Tibial nerve (tissue), 4 donors: ENCODE measurements at regions not wholly inside any gene's neighbourhood (a gene's known extent, or its start where the extent isn't known, plus 50 kb on each side); places are given as distances from the start of the nearest gene placed in this dataset.

ENCODE experiments used
- DNase-seq, 2 donors: peaks; one replicate each; pipeline ENCODE4 v3.0.0-alpha.2; 2019; ENCODE audit warnings: low spot score in 2 of 2
- H3K27ac ChIP-seq, 4 donors: fragments of 200-600 bp; sonication (generic) in 3 of 4; one replicate each; pipeline ENCODE4 v1.5.1; 2017 to 2019; ENCODE audit warnings: mild to moderate bottlenecking in 1 of 4
- H3K27me3 ChIP-seq, 2 donors: fragments of 200-600 bp; sonication (generic) in 1 of 2; one replicate each; pipeline versions ENCODE4 v1.5.1 to v1.6.0; 2017 to 2019
- H3K36me3 ChIP-seq, 3 donors: fragments of 200-600 bp; sonication (generic); one replicate each; pipeline ENCODE4 v1.5.1; 2018 to 2019
- H3K4me1 ChIP-seq, 4 donors: fragments of 200-600 bp; sonication (generic) in 3 of 4; one replicate each; pipeline ENCODE4 v1.5.1; 2017 to 2019
- H3K4me3 ChIP-seq, 4 donors: fragments of 200-600 bp; sonication (generic) in 3 of 4; one replicate each; pipeline ENCODE4 v1.5.1; 2017 to 2019; ENCODE audit warnings: mild to moderate bottlenecking in 1 of 4, moderate library complexity in 1 of 4
- H3K9me3 ChIP-seq, 4 donors: fragments of 200-600 bp; sonication (generic) in 3 of 4; one replicate each; pipeline ENCODE4 v1.5.1; 2017 to 2019
- CTCF ChIP-seq, 5 experiments: fragments of 200-600 bp in 3 of 5; fragments of 450-650 bp in 2 of 5; sonication (generic) in 3 of 5; IDR thresholded peaks; one replicate each; pipeline ENCODE4 v1.5.1; 2016 to 2019; ENCODE audit warnings: antibody characterized with exemption in 5 of 5, mild to moderate bottlenecking in 3 of 5, moderate library complexity in 2 of 5
- EP300 ChIP-seq, 2 donors: sonication (generic); formaldehyde crosslinking; IDR thresholded peaks; one replicate each; pipeline ENCODE4 v1.6.1; 2017; ENCODE audit warnings: antibody characterized with exemption in 2 of 2, mild to moderate bottlenecking in 1 of 2
- POLR2A ChIP-seq, 2 donors: fragments of 450-650 bp; IDR thresholded peaks; one replicate each; pipeline ENCODE4 v1.6.1; 2017; ENCODE audit warnings: antibody characterized with exemption in 2 of 2, mild to moderate bottlenecking in 2 of 2, moderate library complexity in 2 of 2
- WGBS, 2 donors: methylation state at CpG; one replicate each; pipeline ENCODE4 v1.1.5; 2018; 5-methylcytosine and 5-hydroxymethylcytosine counted together

GRCh38 chr5:159765760-159766517 lies 150.3 kb upstream of the ADRA1B start:
- Histone ChIP-seq H3K9me3 (no peaks in the 10 kb centered on the region), H3K27ac (no peak overlapping the region), H3K36me3 (no peaks in the 10 kb centered on the region), H3K4me1 (peaks cover 0 to 18% (median 0%) of the 10 kb centered on the region in 4 donors), H3K4me3 (no peak overlapping the region), H3K27me3 (no peaks in the 10 kb centered on the region)
- DNase-seq, result peak in 1 of 2 donors; percentile 3
- 72 to 77% methylated on average over 8 of the region's 8 CpGs for whole genome bisulfite sequencing, 2 donors
- TF ChIP-seq POLR2A (IDR thresholded peaks at IDR 0.05) (no peak), CTCF (IDR thresholded peaks at IDR 0.05) (no peak), EP300 (IDR thresholded peaks at IDR 0.05) (no peak)

GRCh38 chr5:159768243-159768642 lies 148.0 kb upstream of the ADRA1B start:
- no peak for DNase-seq
- Histone ChIP-seq H3K9me3 (no peaks in the 10 kb centered on the region), H3K4me3 (no peak overlapping the region), H3K4me1 (peaks cover 0 to 17% (median 0%) of the 10 kb centered on the region in 4 donors), H3K27ac (no peak overlapping the region), H3K36me3 (no peaks in the 10 kb centered on the region), H3K27me3 (no peaks in the 10 kb centered on the region)
- no peak for TF ChIP-seq POLR2A (IDR thresholded peaks at IDR 0.05)
- no peak for TF ChIP-seq EP300 (IDR thresholded peaks at IDR 0.05)
- no peak for TF ChIP-seq CTCF (IDR thresholded peaks at IDR 0.05)
- 18 to 33% methylated on average over 2 of the region's 2 CpGs for WGBS, 2 donors

GRCh38 chr5:159772698-159773061 lies 143.6 kb upstream of the ADRA1B start:
- H3K4me3 ChIP-seq, result peak overlapping the region in 3 of 4 donors; percentile 28 to 46 (median 31)
- peaks cover 0 to 14% (median 3%) of the 10 kb centered on the region in 4 donors for H3K4me1 ChIP-seq
- no peak for DNase-seq
- no peaks in the 10 kb centered on the region for H3K36me3 ChIP-seq
- peak overlapping the region; percentile 24 to 76 (median 58) for H3K27ac ChIP-seq
- no peaks in the 10 kb centered on the region for H3K27me3 ChIP-seq
- H3K9me3 ChIP-seq, result no peaks in the 10 kb centered on the region
- WGBS, 2 donors, result 54 to 65% methylated on average over 6 of the region's 6 CpGs
- TF ChIP-seq EP300 (IDR thresholded peaks at IDR 0.05), result no peak
- TF ChIP-seq CTCF (IDR thresholded peaks at IDR 0.05), result no peak
- TF ChIP-seq POLR2A (IDR thresholded peaks at IDR 0.05), result no peak

GRCh38 chr5:159773062-159773924 lies 143.0 kb upstream of the ADRA1B start:
- no peaks in the 10 kb centered on the region for H3K9me3 ChIP-seq
- no peaks in the 10 kb centered on the region for H3K27me3 ChIP-seq
- DNase-seq, result peak; percentile 48 to 53
- peak overlapping the region; percentile 7 to 46 (median 30) for H3K4me3 ChIP-seq
- H3K36me3 ChIP-seq, result no peaks in the 10 kb centered on the region
- 3 to 4% methylated on average over 52 to 55 of the region's 71 CpGs for WGBS, 2 donors
- H3K27ac ChIP-seq, result peak overlapping the region; percentile 24 to 76 (median 58)
- peak in 1 of 5 experiments; percentile 13 for TF ChIP-seq CTCF (IDR thresholded peaks at IDR 0.05)
- TF ChIP-seq POLR2A (IDR thresholded peaks at IDR 0.05), result no peak
- TF ChIP-seq EP300 (IDR thresholded peaks at IDR 0.05), result peak; percentile 61 to 67
- peaks cover 0 to 14% (median 3%) of the 10 kb centered on the region in 4 donors for H3K4me1 ChIP-seq
